ENCODE measurements at regions not wholly inside any gene's neighbourhood (a gene's known extent, or its start where the extent isn't known, plus 50 kb on each side); places are given as distances from the start of the nearest gene placed in this dataset.

DNA sequence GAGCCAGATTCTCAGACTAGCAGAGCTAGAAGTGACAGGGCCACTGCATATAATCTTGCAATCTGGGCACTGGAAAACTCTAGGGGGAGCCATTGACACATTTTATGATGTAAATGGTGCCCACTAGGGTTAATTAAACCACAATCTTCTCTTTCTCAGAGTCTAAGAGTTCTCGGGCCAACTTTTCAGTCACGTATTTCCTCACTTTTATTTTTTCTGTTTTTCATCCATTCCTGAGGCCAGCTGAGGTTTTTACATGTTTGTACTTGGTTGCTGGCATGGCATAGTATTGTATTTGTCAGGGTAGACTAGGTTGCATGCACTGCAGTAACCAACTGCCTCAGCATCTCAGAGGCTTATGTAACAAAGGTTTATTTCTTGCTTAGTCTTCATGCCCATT, 138.2 kb downstream of the ZNF326 start:
- no peak for DNase-seq
- ATAC-seq: no peak
- intact Hi-C loops (cut with micrococcal nuclease): no loop called here

DNA sequence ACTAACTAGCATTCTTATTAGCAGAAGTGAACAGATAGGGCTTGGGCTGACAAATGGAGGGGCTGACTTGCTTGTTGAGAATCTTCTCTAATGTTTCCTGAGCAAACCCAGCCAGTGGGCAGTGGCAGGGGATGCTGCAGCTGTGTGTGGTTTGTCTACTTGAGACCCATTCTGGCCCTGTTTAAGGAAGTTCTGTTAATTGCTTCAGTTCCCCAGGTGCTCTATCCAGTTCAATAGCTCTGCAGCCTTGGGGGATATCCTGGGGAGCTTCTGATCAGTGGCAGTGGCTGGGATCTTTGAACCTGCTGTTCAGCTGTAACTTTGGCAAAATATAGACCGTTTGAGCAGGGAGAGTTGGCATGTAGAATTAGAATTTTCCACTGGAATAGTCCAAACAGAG, 137.4 kb downstream of the ZNF326 start:
- no peak for ATAC-seq
- intact Hi-C loops (cut with micrococcal nuclease): no loop called here

DNA sequence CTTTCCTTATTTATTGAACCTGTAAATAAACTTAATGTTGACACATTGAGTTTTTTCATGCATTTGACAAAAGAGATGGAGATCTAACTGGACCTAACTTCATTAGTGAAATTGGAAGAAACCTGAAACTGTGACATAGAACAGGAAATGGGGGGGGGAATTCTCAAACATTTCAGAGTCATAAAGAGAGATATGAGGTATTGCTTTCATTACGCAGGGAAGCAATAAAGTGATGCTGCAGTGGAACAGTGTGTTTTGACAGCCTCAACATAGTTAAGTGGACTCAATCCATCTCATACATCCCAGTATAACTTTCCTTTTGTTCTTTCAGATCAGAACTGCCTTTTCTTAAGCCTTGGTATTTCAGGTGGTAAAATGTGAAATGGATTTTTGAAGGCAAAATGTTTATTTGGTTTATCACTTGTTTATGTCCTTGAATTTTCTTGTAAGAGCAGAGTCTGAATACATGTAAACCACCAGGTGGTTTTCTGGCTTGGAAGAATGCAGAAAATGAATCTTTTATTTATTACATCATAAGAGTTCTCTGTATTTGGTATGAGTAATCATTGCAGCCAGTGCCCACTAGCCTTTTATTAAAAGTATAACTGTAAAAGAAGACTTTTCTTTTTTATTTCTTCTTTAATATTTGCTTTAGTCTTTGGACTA, 132.5 kb downstream of the ZNF326 start:
- ATAC-seq: no peak
- no peak for DNase-seq
- intact Hi-C loops (cut with micrococcal nuclease): no loop called here

More for the DNA sequence above, 137.4 kb downstream of the ZNF326 start:
- no peak for DNase-seq

DNA sequence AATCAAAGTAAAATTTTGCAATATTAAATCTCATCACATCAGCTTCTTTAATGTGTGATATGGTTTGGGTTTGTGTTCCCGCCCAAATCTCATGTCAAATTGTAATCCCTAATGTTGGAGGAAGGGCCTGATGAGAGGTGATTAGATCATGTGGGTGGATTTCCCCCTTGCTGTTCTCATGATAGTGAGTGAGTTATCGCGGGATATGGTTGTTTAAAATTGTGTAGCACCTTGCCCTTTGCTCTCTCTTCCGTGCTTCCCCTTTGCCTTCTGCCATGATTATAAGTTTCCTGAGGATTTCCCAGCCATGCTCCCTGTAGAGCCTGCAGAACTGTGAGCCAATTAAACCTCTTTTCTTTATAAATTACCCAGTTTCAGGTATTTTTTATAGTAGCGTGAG, 131.9 kb downstream of the ZNF326 start:
- intact Hi-C loops (cut with micrococcal nuclease): no loop called here
- DNase-seq (no peak), ATAC-seq (no peak)

DNA sequence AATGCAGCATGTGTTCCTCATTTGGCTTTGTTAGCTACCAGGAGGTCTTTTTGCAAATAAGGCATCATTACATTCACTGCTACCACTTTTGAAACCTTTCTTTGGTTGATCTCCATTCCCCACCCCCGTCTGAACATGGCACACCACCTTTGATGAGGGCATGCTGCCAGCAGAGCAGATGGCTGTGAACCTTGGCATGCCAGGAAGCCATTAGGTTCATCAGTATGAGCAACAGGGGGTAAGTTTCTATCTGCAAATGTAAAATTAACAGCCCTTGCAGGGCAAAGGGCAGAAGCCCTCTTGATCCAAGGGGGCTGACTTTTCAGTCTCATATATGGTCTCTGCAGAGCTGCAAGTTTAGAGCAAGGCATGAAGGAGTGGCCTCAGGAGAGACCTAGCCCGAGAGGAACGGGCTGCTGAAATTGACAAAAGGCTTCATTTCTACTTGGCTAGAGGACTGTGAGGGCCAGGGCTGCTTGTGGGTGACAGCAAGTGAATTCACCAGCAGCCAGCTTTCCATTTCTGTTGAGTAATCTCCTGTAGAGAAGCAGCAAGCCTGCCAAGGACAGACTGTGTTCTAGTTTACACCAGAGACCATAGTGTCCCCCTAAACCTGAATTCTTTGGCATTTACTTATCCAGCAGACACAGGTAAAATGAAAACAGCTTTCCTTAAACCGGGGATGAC, 127.9 kb downstream of the ZNF326 start:
- intact Hi-C loops (cut with micrococcal nuclease): no loop called here
- ATAC-seq: no peak
- DNase-seq: no peak

DNA sequence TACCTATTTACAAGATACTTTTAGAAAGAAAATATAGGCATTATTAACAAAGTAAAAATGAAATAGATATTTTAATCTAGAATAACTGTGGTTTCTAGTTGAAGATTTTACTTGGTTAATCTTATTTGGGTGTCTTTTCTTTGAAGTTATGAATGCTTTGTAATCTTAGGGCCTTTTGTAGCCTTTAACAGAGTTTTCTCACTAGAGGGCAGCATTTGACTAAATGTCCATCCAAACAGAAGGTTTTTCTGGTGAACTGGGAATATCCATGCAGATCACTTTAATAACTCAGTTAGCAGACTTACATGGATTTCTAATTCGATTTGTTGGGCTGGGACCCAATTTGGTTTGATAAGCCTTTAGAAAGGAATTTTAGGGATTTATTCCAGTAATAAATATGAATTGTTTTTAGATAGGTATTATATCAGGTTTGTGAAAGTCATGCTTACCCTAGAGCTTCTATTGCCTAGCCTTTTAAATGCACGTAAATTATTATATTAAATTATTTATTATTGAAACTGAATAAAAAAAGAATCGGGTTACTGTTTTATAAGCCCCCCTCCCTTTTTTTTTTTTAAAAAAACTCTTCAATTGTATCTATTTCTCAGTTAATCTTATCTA, 119.7 kb downstream of the ZNF326 start:
- intact Hi-C loops (cut with micrococcal nuclease): no loop called here
- ATAC-seq (no peak), DNase-seq (no peak)

DNA sequence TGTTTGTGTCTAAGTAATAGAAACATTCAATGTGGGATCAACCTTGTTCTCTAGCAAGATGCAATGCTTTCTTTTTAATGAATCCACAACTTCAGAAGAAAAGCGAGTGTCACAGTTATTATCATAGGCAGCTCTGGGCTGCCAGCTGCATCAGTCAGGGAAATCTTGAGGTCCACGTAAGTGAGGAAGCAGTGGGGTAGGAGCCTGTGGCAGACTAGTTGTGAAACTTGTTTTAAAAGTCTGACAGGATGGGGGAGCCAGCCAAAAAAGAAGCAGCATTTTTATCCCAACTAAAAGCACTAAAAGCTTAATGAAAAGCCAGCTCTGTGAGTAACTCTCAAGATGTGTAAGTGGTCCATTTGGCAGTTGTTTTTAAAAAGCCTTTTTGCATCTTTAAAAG, 113.1 kb downstream of the ZNF326 start:
- DNase-seq: no peak
- intact Hi-C loops (cut with micrococcal nuclease): no loop called here
- ATAC-seq: no peak

DNA sequence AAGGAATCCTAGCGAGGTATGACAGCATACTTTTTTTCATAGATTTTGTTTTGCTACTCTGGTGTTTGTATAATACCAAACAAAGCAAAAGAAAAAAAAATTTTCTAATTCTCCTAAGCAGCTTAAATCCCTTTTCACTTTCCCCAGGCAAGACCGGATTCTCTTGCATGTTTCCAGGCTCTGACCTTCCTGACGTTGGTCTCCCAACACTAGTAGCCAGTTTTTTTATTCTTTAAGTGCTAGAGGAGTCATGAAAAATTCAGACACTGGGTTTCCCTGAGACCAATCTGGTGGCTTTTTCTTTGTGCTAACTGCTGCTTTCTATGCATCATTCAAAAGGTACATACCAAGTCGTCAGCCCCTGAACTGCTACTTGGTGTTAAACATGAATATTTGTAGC, 111.4 kb downstream of the ZNF326 start:
- no peak for DNase-seq
- intact Hi-C loops (cut with micrococcal nuclease): no loop called here
- ATAC-seq: no peak

DNA sequence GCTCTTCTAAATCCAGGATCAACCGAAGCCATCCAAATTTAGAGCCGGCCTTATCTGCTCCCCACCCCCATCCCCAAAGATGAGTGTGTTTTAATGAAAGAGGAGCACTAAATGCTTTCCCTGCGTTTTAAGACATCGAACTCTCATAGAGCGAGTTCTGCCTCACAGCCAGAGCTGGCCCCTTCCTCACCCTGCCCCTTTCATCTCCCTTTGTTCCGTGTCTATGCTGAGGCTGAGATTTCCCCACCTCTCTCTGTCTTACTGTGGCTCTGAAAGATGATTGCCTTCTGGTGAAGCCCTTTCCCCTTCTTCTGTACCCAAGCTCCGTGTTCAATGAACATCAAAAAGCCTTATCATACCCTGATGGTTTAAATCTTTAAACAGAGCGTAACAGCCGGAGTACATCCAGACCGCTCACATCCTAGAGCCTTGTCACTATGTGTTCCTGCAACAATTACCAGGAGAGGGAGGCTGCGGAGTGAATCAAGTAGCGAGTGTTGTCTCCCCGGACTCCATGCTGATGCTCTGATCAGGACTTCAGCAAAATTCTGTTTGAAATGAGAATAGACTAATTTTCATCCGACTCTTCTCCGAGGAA, 110.1 kb downstream of the ZNF326 start:
- ATAC-seq (no peak), DNase-seq (no peak)
- intact Hi-C loops (cut with micrococcal nuclease): no loop called here

DNA sequence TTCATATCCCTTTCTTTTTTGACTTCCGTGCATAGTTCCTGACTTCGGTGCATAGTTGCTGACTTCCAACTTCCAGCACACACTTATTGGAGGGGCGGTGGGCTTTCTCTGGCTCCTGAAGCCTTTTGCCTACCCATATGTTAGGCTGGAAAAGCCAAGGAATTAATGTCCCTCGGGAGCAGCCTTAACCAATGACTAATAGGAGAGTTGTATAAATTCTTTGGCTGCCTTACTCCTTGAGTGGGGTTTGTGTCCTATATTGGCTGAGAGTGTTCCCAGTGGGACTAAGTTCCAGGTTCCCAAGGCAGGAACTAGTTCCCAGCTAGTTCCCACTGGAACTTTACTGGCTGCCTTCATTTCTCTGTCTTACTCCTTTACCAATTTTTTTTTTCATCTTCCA, 105.7 kb downstream of the ZNF326 start:
- ATAC-seq: no peak
- intact Hi-C loops (cut with micrococcal nuclease): no loop called here
- DNase-seq: no peak

DNA sequence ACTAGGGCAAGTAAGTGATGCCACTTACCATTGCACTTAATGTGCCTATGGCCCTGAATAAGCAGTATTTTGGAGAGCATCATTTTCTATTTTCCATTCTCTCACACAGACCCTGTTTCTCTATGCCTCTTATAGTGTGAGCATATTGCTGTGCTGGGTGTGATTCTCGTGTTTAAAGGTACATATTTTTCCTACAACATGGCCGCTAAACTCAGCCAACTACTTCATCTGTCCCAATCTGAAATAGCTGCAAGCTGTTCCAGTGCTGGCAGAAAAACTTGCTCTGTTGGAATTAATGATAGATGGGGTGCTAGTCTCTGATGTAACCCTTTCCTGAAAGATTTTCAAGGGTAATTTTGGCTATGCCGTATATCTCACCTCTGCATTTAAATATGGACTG, 97.5 kb downstream of the ZNF326 start:
- no peak for ATAC-seq
- intact Hi-C loops (cut with micrococcal nuclease): no loop called here
- DNase-seq: no peak

Data from left ventricle myocardium superior (tissue), 1 donor.